GM13977 (cell line): ENCODE measurements at regions not wholly inside any gene's neighbourhood (a gene's known extent, or its start where the extent isn't known, plus 50 kb on each side); places are given as distances from the start of the nearest gene placed in this dataset.

Experiments used
- DNase-seq: peaks from one replicate; pipeline ENCODE4 v3.0.0; 2012; ENCODE audit warnings: low spot score
- in situ Hi-C: fragments of 300-500 bp; cut with MboI; formaldehyde crosslinking; loops from one replicate; pipeline ENCODE4 v1.12.0; 2022; ENCODE audit warnings: low sequenced_read_pairs, low pct_unique_long_range_greater_than_20kb, mixed read lengths, inconsistent platforms; ENCODE audit not compliant: unreplicated experiment
- TF ChIP-seq, protein P1 (sequence below): IDR thresholded peaks from 2 replicates; pipeline ENCODE4 v1.5.1; 2012; ENCODE audit warnings: mild to moderate bottlenecking, control low read depth; ENCODE audit not compliant: insufficient read depth; ENCODE audit errors: extremely low read depth, missing control alignments

DNA sequence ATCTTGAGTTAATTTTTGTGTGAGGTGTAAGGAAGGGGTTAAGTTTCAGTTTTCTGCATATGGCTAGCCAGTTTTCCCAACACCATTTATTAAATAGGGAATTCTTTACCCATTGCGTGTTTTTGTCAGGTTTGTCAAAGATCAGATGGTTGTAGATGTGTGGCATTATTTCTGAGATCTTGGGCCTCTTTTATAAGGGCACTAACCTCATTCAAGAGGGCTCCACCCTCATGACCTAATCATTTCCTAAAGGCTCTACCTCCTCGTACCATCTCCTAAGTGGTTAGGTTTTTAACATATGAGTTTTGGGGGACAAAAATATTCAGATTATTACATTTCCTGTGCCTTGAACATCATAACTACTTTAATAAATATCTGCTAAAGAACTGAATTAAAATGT lies 510.9 kb downstream of the UTRN start:
- no peak for DNase-seq
- TF ChIP-seq, protein P1, sequence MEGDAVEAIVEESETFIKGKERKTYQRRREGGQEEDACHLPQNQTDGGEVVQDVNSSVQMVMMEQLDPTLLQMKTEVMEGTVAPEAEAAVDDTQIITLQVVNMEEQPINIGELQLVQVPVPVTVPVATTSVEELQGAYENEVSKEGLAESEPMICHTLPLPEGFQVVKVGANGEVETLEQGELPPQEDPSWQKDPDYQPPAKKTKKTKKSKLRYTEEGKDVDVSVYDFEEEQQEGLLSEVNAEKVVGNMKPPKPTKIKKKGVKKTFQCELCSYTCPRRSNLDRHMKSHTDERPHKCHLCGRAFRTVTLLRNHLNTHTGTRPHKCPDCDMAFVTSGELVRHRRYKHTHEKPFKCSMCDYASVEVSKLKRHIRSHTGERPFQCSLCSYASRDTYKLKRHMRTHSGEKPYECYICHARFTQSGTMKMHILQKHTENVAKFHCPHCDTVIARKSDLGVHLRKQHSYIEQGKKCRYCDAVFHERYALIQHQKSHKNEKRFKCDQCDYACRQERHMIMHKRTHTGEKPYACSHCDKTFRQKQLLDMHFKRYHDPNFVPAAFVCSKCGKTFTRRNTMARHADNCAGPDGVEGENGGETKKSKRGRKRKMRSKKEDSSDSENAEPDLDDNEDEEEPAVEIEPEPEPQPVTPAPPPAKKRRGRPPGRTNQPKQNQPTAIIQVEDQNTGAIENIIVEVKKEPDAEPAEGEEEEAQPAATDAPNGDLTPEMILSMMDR: no peak
- in situ Hi-C loops: no loop called here

DNA sequence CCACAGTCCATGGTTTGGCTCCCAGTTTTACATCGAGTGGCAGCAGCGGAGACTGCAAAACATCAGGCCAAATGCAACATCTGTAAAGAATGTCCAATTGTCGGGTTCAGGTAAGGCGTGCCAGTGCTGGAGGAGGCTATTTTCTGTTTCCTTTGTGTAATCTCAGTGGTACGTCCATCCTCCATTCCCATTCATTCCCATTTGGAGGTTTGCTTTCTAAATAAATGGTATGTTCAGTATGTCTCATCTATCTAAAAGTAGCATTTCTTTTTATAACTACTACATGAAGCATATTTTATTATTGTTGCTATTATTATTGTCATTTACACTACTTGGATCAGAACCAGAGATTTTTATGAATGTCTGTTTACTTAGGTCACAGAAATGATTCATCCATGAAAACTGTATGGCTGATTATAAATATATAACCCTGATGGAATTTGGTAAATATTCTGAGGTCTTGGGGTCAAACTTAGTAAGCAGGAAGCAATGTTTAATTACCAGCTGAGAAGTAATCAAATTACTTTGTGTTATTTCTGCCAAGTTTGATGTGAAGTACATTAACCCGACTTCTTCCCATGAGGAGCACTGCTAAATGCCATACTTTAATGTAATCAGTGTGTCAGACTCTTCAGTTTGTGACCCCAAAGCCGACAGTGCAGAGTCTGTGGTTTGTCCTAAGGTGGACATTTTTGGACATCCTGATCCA lies 512.9 kb downstream of the UTRN start:
- TF ChIP-seq, protein P1: no peak
- no peak for DNase-seq
- in situ Hi-C loops: no loop called here

GRCh38 chr6:144804246-144804790 lies 519.2 kb downstream of the UTRN start:
- TF ChIP-seq, protein P1: no peak
- in situ Hi-C loops: no loop called here
- DNase-seq: no peak

DNA sequence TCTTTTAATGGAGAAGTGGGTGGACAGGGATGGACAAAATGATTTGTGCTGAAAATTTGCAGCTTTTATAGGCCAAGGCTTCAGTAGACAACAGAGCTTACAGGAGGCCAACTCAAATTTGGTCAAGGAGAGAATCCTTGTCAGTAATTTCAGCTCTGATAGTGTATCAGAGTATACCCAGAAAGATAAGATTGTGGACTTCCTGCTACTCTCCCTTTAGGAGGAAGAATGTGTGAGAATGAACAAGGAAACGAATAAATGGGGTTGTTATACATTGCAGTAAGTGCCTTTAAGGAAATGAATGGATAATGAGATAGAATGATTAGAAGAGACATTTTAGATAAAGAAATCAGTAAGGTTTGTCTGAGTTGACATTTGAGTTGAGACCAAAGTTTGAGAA lies 519.9 kb downstream of the UTRN start:
- in situ Hi-C loops: no loop called here
- TF ChIP-seq, protein P1: no peak

DNA sequence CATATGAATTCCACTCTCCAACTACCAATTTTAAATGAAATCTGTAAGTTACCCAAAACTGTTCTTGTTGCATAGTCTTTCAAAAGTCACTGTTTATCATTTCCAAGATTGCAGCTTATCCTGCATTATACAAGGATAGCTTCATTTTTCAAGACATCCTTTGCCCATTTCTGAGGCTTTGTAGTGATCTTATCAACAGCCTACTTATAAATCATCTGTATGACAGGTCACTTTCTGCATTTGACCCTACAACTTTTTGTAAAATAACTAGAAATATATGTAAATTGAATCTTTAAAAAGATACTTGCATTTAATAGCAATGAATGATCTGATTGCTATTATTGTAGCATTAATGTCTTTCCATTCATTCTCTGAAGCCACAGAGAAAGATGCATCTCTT lies 521.1 kb downstream of the UTRN start:
- in situ Hi-C loops: no loop called here
- no peak for DNase-seq
- TF ChIP-seq, protein P1: no peak

More for the DNA sequence above, 519.9 kb downstream of the UTRN start:
- no peak for DNase-seq

DNA sequence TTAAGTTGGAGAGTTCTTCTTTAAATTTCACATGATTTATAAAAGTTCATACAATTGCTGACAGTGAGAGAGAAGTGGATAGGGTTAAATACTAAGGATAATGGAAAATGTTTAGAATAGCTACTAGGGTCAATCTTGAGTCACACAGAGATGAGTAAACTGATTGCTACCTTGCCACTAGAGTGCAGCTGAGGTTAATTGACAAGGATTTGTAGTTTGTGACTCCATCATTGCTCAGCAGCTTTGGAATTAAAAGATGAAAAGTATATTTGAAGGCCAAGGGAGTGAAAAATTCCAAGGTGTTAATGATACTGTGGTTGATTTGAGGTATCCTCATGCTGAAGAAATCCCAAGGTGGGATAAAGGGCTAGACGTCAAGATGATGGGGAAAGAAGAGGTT lies 524.0 kb downstream of the UTRN start:
- no peak for DNase-seq
- in situ Hi-C loops: no loop called here
- TF ChIP-seq, protein P1: no peak
